ENCODE measurements at regions not wholly inside any gene's neighbourhood (a gene's known extent, or its start where the extent isn't known, plus 50 kb on each side); places are given as distances from the start of the nearest gene placed in this dataset.

GRCh38 chr10:93160829-93161228 lies 87.1 kb downstream of the CYP26A1 start:
- no peak overlapping the region for H3K27ac ChIP-seq
- 52% methylated on average over 2 of the region's 7 CpGs; no CpG with 5 or more reads in 1 of the 2 donors for WGBS, 2 donors (ENCODE audit: low coverage in 1 of 2)
- peak; percentile 66 for ATAC-seq
- no peaks in the 10 kb centered on the region for H3K4me1 ChIP-seq
- no peak for TF ChIP-seq POLR2A (IDR thresholded peaks at IDR 0.05)
- no peak for TF ChIP-seq POLR2AphosphoS5 (IDR thresholded peaks at IDR 0.05)
- TF ChIP-seq CTCF (IDR thresholded peaks at IDR 0.05), result no peak
- TF ChIP-seq EP300 (IDR thresholded peaks at IDR 0.05), result no peak
- H3K9me3 ChIP-seq, result peaks cover 0 to 2% (median 0%) of the 10 kb centered on the region in 3 donors
- no peak overlapping the region for H3K4me3 ChIP-seq
- H3K27me3 ChIP-seq, result no peaks in the 10 kb centered on the region
- no peaks in the 10 kb centered on the region for H3K36me3 ChIP-seq

GRCh38 chr10:93165367-93165766 lies 91.7 kb downstream of the CYP26A1 start:
- H3K4me3 ChIP-seq, result no peak overlapping the region
- no peak for ATAC-seq
- no peaks in the 10 kb centered on the region for H3K27me3 ChIP-seq
- peaks cover 0 to 3% (median 0%) of the 10 kb centered on the region in 3 donors for H3K9me3 ChIP-seq
- no peaks in the 10 kb centered on the region for H3K4me1 ChIP-seq
- H3K36me3 ChIP-seq, result no peaks in the 10 kb centered on the region
- WGBS, 2 donors (ENCODE audit: low coverage in 1 of 2), result 60 to 63% methylated on average over 1 to 2 of the region's 4 CpGs
- no peak overlapping the region for H3K27ac ChIP-seq
- TF ChIP-seq CTCF (IDR thresholded peaks at IDR 0.05), result no peak
- TF ChIP-seq EP300 (IDR thresholded peaks at IDR 0.05), result no peak
- TF ChIP-seq POLR2A (IDR thresholded peaks at IDR 0.05), result no peak
- no peak for TF ChIP-seq POLR2AphosphoS5 (IDR thresholded peaks at IDR 0.05)

GRCh38 chr10:93166134-93166533 lies 92.4 kb downstream of the CYP26A1 start:
- Histone ChIP-seq H3K27ac (no peak overlapping the region), H3K4me1 (no peaks in the 10 kb centered on the region), H3K4me3 (no peak overlapping the region), H3K9me3 (peaks cover 0 to 10% (median 0%) of the 10 kb centered on the region in 3 donors), H3K36me3 (no peaks in the 10 kb centered on the region), H3K27me3 (no peaks in the 10 kb centered on the region)
- 58 to 93% methylated on average over 4 of the region's 4 CpGs for WGBS, 2 donors (ENCODE audit: low coverage in 1 of 2)
- TF ChIP-seq EP300 (IDR thresholded peaks at IDR 0.05) (no peak), POLR2A (IDR thresholded peaks at IDR 0.05) (no peak), CTCF (IDR thresholded peaks at IDR 0.05) (no peak), POLR2AphosphoS5 (IDR thresholded peaks at IDR 0.05) (no peak)
- ATAC-seq, result no peak

GRCh38 chr10:93171837-93172236 lies 98.1 kb downstream of the CYP26A1 start:
- Histone ChIP-seq H3K9me3 (peaks cover 0 to 15% (median 0%) of the 10 kb centered on the region in 3 donors), H3K27me3 (no peaks in the 10 kb centered on the region), H3K27ac (no peak overlapping the region), H3K36me3 (no peaks in the 10 kb centered on the region), H3K4me1 (no peaks in the 10 kb centered on the region), H3K4me3 (no peak overlapping the region)
- TF ChIP-seq EP300 (IDR thresholded peaks at IDR 0.05) (no peak), CTCF (IDR thresholded peaks at IDR 0.05) (no peak), POLR2A (IDR thresholded peaks at IDR 0.05) (no peak), POLR2AphosphoS5 (IDR thresholded peaks at IDR 0.05) (no peak)
- ATAC-seq, result no peak

- WGBS, 2 donors (ENCODE audit: low coverage in 1 of 2), result 57 to 69% methylated on average over 8 to 10 of the region's 10 CpGs
- no peaks in the 10 kb centered on the region for H3K4me1 ChIP-seq
- H3K36me3 ChIP-seq, result no peaks in the 10 kb centered on the region
- no peak overlapping the region for H3K4me3 ChIP-seq
- peaks cover 0 to 15% (median 0%) of the 10 kb centered on the region in 3 donors for H3K9me3 ChIP-seq
- no peak overlapping the region for H3K27ac ChIP-seq
- ATAC-seq, result no peak
- H3K27me3 ChIP-seq, result no peaks in the 10 kb centered on the region
- TF ChIP-seq POLR2A (IDR thresholded peaks at IDR 0.05), result no peak
These were observed 100.5 kb downstream of the CYP26A1 start for GRCh38 chr10:93173967-93174845.

Measured in gastroesophageal sphincter (tissue), 4 donors.